Upper lobe of right lung (tissue), 1 donor: ENCODE measurements at regions not wholly inside any gene's neighbourhood (a gene's known extent, or its start where the extent isn't known, plus 50 kb on each side); places are given as distances from the start of the nearest gene placed in this dataset.

Experiments used
- ATAC-seq: fragments of 200-7000 bp; cut with Tn5 transposase; one replicate; pipeline ENCODE4 v1.9.1; 2020; ENCODE audit warnings: mild to moderate bottlenecking, moderate library complexity
- DNase-seq: peaks from one replicate; pipeline ENCODE4 v3.0.0-alpha.2; 2020
- H3K27ac ChIP-seq: fragments of 200-600 bp; one replicate; pipeline ENCODE4 v1.8.0; 2022
- H3K27me3 ChIP-seq: fragments of 200-600 bp; one replicate; pipeline ENCODE4 v1.8.0; 2022; ENCODE audit warnings: mild to moderate bottlenecking
- H3K36me3 ChIP-seq: fragments of 200-600 bp; one replicate; pipeline ENCODE4 v1.8.0; 2022
- H3K4me1 ChIP-seq: fragments of 200-600 bp; one replicate; pipeline ENCODE4 v1.8.0; 2022
- H3K4me3 ChIP-seq: fragments of 200-600 bp; one replicate; pipeline ENCODE4 v1.8.0; 2022; ENCODE audit warnings: mild to moderate bottlenecking
- H3K9me3 ChIP-seq: fragments of 200-600 bp; one replicate; pipeline ENCODE4 v1.8.0; 2022
- CTCF ChIP-seq: fragments of 200-600 bp; IDR thresholded peaks from one replicate; pipeline ENCODE4 v1.8.0; 2022; ENCODE audit warnings: antibody characterized with exemption
- intact Hi-C: fragments of 100-400 bp; cut with DNase I; formaldehyde crosslinking; loops from one replicate; pipeline ENCODE4 v1.11.0; 2022
- donor health status: DM: no; HTN: yes; CAD: no; lungs with severe emphysema.

DNA sequence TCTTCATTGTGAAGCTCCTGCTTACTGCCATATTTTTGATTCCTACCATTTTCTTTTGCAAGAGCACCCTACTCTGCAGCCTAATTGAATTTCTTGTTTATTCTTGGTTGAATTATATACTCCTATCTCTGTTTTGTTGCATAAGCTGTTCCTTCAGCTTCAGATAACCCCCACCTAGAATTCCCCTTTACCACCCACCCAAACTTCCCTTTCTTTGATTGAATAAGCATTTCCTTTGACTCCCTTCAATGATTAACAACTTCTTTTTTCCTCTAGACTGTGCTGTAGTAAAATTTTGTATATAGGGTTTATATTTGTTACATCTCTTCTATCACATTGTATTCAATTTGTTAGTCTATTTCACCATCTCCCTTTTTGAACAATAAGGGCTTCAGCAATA, 168.1 kb downstream of the GPR37 start:
- H3K4me3 ChIP-seq, result no peak overlapping the region
- H3K27ac ChIP-seq, result no peak overlapping the region
- ATAC-seq (no peak), DNase-seq (no peak)
- intact Hi-C loops, result no loop called here
- no peaks in the 10 kb centered on the region for H3K9me3 ChIP-seq
- TF ChIP-seq CTCF, result no peak
- H3K36me3 ChIP-seq, result no peaks in the 10 kb centered on the region
- no peaks in the 10 kb centered on the region for H3K4me1 ChIP-seq
- no peaks in the 10 kb centered on the region for H3K27me3 ChIP-seq

- intact Hi-C loops, result no loop called here
- no peaks in the 10 kb centered on the region for H3K36me3 ChIP-seq
Measured at GRCh38 chr7:124596881-124597280, 168.7 kb downstream of the GPR37 start.

GRCh38 chr7:124590814-124591213, 174.8 kb downstream of the GPR37 start:
- Histone ChIP-seq H3K4me3 (no peak overlapping the region), H3K27ac (no peak overlapping the region), H3K27me3 (no peaks in the 10 kb centered on the region), H3K36me3 (no peaks in the 10 kb centered on the region), H3K4me1 (no peaks in the 10 kb centered on the region), H3K9me3 (no peaks in the 10 kb centered on the region)
- ATAC-seq, result no peak
- intact Hi-C loops, result no loop called here
- DNase-seq, result no peak
- TF ChIP-seq CTCF, result no peak

More at GRCh38 chr7:124596881-124597280, 168.7 kb downstream of the GPR37 start:
- Histone ChIP-seq H3K9me3 (no peaks in the 10 kb centered on the region), H3K27ac (no peak overlapping the region), H3K4me1 (no peaks in the 10 kb centered on the region), H3K27me3 (no peaks in the 10 kb centered on the region), H3K4me3 (no peak overlapping the region)
- ATAC-seq (no peak), DNase-seq (no peak)
- no peak for TF ChIP-seq CTCF

DNA sequence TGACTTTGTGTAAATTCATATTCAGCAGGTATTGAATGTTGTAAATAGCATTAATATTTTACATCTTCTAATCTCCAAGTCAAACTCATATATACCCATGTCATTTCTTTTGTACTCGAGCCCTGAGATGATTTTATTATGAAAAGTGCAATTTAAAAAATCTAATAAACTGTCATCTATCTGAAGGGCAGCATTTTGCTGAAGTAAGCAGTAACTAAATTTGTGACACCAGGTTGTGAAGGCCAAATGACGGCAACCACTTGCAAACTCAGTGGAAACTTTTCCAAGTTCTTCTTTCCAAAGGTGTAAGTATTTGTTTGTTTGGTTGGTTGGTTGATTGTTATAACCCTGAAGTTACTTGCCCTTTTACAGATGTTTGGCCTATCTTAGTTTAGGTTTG, 188.3 kb downstream of the GPR37 start:
- DNase-seq (no peak), ATAC-seq (no peak)
- Histone ChIP-seq H3K36me3 (no peaks in the 10 kb centered on the region), H3K9me3 (no peaks in the 10 kb centered on the region), H3K4me1 (no peaks in the 10 kb centered on the region), H3K27me3 (no peaks in the 10 kb centered on the region), H3K27ac (no peak overlapping the region), H3K4me3 (no peak overlapping the region)
- intact Hi-C loops, result no loop called here
- no peak for TF ChIP-seq CTCF

DNA sequence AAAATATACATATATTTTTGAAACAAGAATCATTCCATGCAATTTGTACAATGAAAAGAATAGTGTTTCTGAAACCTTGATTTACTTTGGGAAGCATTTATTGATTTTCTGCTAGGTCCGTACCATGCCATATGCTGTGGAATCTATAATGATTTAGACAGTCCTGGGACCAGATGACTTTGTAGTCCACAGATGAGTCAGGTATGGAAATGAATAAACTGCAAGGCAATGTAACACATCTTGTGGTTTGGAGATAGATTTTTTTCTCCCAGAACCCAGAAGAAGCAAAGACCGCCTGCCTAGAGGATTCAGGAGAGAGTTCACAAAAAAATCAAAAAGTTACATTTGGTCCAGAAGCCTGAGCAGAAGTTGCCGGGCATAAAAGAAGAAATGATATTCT, 190.4 kb downstream of the GPR37 start:
- H3K27me3 ChIP-seq, result no peaks in the 10 kb centered on the region
- TF ChIP-seq CTCF, result no peak
- H3K27ac ChIP-seq, result no peak overlapping the region
- DNase-seq, result no peak
- H3K36me3 ChIP-seq, result no peaks in the 10 kb centered on the region
- H3K4me1 ChIP-seq, result no peaks in the 10 kb centered on the region
- ATAC-seq, result no peak
- no peaks in the 10 kb centered on the region for H3K9me3 ChIP-seq
- H3K4me3 ChIP-seq, result no peak overlapping the region
- intact Hi-C loops, result no loop called here

- DNase-seq, result no peak
- Histone ChIP-seq H3K27ac (no peak overlapping the region), H3K4me3 (no peak overlapping the region), H3K27me3 (no peaks in the 10 kb centered on the region), H3K36me3 (no peaks in the 10 kb centered on the region), H3K9me3 (no peaks in the 10 kb centered on the region), H3K4me1 (no peaks in the 10 kb centered on the region)
- TF ChIP-seq CTCF, result no peak
- ATAC-seq, result no peak
- intact Hi-C loops, result no loop called here
Measured at GRCh38 chr7:124570558-124570957, 195.0 kb downstream of the GPR37 start.
